Omental fat pad (tissue), 3 donors: ENCODE measurements at regions not wholly inside any gene's neighbourhood (a gene's known extent, or its start where the extent isn't known, plus 50 kb on each side); places are given as distances from the start of the nearest gene placed in this dataset.

ENCODE experiments used
- ATAC-seq: fragments of 150-250 bp; one replicate; pipeline ENCODE4 v1.9.1; 2016; ENCODE audit warnings: mild to moderate bottlenecking, moderate library complexity; ENCODE audit not compliant: low FRiP score
- DNase-seq: peaks from one replicate; pipeline ENCODE4 v3.0.0-alpha.2; 2019; ENCODE audit warnings: low spot score
- TF ChIP-seq, protein P1 (sequence below), 3 donors: fragments of 450-650 bp; IDR thresholded peaks; one replicate each; pipeline ENCODE4 v1.5.1; 2016 to 2017; ENCODE audit warnings: antibody characterized with exemption in 3 of 3, mild to moderate bottlenecking in 3 of 3, moderate library complexity in 2 of 3

DNA sequence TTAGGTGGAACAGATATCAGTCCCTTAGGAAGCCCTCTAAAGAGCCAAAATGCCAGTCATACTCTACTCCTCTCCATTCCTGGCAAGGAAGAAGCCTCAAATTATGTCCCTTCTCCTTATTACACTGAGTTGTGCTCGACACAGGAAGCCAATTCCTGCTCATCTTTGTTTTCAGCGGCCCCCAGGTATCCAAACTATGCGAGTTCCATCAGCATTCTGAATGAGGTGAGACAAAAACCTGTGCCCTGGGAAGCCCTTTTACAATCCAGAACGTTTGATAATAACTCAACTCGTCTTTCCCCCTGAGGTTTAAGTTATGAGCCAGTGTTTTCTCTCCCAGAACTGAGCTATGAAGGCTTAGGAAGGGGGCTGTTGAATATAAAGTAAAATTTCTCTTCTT lies 580.5 kb downstream of the NXPH1 start:
- ATAC-seq, result no peak
- TF ChIP-seq, protein P1, sequence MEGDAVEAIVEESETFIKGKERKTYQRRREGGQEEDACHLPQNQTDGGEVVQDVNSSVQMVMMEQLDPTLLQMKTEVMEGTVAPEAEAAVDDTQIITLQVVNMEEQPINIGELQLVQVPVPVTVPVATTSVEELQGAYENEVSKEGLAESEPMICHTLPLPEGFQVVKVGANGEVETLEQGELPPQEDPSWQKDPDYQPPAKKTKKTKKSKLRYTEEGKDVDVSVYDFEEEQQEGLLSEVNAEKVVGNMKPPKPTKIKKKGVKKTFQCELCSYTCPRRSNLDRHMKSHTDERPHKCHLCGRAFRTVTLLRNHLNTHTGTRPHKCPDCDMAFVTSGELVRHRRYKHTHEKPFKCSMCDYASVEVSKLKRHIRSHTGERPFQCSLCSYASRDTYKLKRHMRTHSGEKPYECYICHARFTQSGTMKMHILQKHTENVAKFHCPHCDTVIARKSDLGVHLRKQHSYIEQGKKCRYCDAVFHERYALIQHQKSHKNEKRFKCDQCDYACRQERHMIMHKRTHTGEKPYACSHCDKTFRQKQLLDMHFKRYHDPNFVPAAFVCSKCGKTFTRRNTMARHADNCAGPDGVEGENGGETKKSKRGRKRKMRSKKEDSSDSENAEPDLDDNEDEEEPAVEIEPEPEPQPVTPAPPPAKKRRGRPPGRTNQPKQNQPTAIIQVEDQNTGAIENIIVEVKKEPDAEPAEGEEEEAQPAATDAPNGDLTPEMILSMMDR (IDR thresholded peaks at IDR 0.05), result no peak
- no peak for DNase-seq

DNA sequence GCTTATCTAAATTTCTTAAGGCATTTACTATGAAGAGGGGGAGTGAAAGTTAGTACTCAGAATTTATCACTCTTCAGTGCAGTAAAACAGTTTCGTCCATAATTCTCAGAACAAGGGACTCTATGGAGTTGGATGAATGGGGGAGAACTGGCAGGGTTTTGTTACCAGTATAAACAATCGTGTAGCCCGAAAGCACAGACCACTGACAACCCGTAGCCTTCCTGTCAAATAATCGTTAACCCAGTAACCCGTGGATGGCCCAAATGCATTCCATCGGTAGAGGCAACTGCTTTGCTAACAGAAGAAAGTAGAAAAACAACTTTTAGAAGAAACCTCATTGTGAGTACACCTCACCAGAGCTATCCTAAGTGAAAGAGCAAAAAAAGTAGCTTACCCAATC lies 583.9 kb downstream of the NXPH1 start:
- TF ChIP-seq, protein P1 (IDR thresholded peaks at IDR 0.05), result no peak
- DNase-seq, result no peak
- ATAC-seq, result no peak

DNA sequence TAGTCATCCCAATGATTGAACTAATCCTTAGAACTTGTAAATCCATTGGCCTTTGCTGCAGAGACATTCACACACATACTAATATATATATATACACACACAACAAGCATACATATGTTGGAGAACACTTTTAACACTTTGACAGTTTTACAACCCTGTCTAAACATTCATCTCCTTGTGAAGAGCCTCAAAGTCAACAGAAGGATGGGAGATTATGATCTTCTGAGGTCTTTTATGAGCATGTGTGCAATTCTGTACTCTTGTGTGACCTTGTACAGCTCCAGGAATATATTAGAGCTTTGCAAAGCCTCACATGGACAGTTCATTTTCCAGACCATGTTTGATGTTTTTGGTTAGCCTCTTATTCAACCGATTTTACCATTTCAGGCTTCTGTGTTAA lies 589.0 kb downstream of the NXPH1 start:
- DNase-seq (no peak), ATAC-seq (no peak)
- TF ChIP-seq, protein P1 (IDR thresholded peaks at IDR 0.05), result no peak

DNA sequence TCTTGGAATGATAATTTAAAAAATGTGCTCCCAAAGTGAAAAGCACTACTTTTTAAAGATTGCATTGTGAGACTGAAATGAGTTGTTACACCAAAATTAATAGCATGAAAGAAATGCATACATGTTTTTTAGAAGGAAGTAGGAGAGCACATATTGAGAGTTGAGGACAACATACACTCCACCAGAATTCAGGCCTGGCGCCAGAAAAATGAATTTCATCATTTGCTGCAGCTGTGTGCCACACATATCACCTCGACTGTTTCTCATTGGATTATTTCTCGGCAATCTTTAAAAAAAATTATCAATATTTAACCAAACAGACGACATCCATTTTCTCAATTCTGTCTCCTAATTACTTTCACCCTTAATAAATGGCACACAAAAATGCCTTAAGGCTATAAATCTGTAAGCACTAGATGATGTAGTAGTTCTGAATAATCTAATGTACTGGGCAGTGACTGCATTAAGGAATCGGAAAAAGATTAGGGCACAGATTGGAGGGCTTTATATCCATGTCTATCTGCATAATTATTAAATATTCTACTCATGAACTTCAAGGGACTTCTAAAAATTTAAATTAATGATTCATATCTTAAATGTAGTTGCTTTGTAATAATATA lies 590.4 kb downstream of the NXPH1 start:
- TF ChIP-seq, protein P1 (IDR thresholded peaks at IDR 0.05), result no peak
- no peak for DNase-seq
- ATAC-seq, result no peak

DNA sequence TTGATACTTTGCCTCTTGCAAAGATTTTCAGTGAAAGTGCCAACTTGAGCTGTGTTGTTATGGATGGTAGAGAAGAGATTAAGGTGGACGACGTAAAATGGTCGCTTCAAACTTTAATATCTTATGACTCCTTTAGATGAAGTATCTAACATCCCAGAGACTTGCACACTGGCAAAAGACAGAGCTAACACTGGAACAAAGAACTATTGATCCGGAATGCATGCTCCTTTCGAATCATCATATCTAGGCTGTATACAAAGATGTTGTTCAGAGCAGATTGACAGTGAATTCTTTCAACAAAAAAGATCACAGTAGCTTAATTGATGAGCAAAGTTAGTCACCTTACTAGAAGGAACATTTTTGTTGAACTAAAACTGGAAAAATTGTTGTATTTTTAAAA lies 592.7 kb downstream of the NXPH1 start:
- TF ChIP-seq, protein P1 (IDR thresholded peaks at IDR 0.05), result no peak
- DNase-seq (no peak), ATAC-seq (no peak)

DNA sequence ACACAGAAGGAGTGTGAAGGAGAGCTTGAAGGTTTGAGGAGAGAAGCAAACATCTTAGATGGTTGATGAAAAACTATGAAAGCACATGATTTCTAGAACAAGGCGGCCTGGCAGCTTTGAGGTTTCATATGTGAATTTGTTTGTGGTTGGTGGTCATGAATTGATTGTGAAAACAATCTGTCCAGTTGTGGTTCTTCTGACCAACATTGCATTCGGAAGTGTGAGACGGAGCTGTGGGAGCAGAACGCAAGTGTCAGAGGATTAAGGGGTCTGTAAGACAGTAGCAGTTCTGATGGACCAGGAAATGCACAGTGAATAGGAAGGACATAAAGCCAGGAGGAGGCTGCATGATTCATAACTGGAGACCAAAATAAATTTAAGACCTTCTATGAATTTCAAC lies 594.6 kb downstream of the NXPH1 start:
- DNase-seq (no peak), ATAC-seq (no peak)
- TF ChIP-seq, protein P1 (IDR thresholded peaks at IDR 0.05), result no peak

DNA sequence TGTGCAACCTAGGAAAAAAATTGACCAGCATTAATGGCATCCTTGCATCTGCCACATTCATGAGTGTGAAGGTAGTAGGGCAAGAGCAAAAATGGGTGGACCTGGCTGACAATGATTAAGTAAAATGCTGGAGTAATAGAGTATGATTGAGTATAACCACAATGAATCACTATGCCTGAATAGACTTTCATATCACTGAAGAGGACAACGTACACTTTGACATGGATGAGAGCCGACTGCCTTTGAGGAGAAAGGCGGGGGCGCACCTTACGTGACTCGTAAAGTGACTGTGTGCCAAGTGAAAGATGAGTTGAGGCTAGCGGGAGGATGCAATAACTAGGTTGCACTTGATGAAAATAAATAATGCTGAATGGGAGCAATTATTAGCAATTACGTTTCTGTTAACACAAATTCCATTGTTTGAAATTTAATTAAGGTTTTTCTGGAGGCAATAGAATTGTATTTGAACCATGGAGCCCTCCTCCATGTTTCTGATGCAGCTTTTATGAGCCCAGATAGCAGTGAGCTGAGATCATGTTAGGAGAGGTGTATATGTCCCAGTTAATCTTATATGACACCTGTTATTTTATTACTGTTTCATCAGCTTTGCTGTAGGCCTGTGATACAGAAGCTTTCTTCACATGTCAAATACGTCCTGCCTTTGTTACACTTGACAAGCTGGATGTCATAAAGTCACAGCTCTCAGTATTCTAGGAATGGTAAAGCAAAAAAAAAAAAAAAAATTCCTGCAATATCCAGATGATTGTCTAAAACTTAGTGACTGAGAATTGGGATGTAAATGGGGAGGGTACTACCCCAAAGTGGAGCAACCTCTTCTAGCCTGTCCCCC lies 596.5 kb downstream of the NXPH1 start:
- DNase-seq, result no peak
- TF ChIP-seq, protein P1 (IDR thresholded peaks at IDR 0.05), result no peak
- ATAC-seq, result no peak
